H1 (cell line): ENCODE measurements at regions not wholly inside any gene's neighbourhood (a gene's known extent, or its start where the extent isn't known, plus 50 kb on each side); places are given as distances from the start of the nearest gene placed in this dataset.

Experiments
- CTCF ChIA-PET: fragments of 300-600 bp; sonication (Branson Sonifier 250); formaldehyde crosslinking; loops from one replicate; lab custom pipeline; 2021; ENCODE audit not compliant: partially characterized antibody; lab: Charles Lee
- POLR2A ChIA-PET: fragments of 300-600 bp; sonication (Branson Sonifier 250); formaldehyde crosslinking; loops from one replicate; lab custom pipeline; 2021; ENCODE audit warnings: inconsistent platforms; ENCODE audit not compliant: partially characterized antibody; lab: Charles Lee
- DNase-seq, 2 experiments: peaks; one replicate each; pipeline versions ENCODE4 v3.0.0 to v3.0.0-alpha.2; 2010 to 2022; ENCODE audit warnings: low spot score in 2 of 2, low read depth in 1 of 2, mixed read lengths in 1 of 2
- FAIRE-seq: peaks from 2 replicates; lab custom pipeline; 2011; peaks lifted over from hg19 to GRCh38; lab: Jason Lieb, UNC
- H2AFZ ChIP-seq: 2 replicates; pipeline ENCODE4 v1.8.1; 2012; ENCODE audit warnings: low read length, inconsistent platforms
- H2AK5ac ChIP-seq: 2 replicates; pipeline ENCODE4 v1.6.1; 2013; ENCODE audit warnings: low read depth, low read length
- H2BK120ac ChIP-seq: replicated peaks from 2 replicates; pipeline ENCODE3; 2013; ENCODE audit warnings: low read depth, low read length, inconsistent platforms
- H2BK12ac ChIP-seq: 2 replicates; pipeline ENCODE4 v1.6.1; 2013; ENCODE audit warnings: low read depth, low read length
- H2BK15ac ChIP-seq: 2 replicates; pipeline ENCODE4 v1.6.1; 2013; ENCODE audit warnings: low read length
- H2BK20ac ChIP-seq: 2 replicates; pipeline ENCODE4 v1.6.1; 2013; ENCODE audit warnings: low read length
- H2BK5ac ChIP-seq: 2 replicates; pipeline ENCODE4 v1.6.1; 2013; ENCODE audit warnings: low read depth, low read length
- H3K14ac ChIP-seq: 2 replicates; pipeline ENCODE4 v1.6.1; 2013; ENCODE audit warnings: inconsistent platforms; ENCODE audit not compliant: insufficient read length
- H3K18ac ChIP-seq: 2 replicates; pipeline ENCODE4 v1.6.1; 2013; ENCODE audit warnings: low read length; ENCODE audit errors: extremely low read depth
- H3K23ac ChIP-seq: 2 replicates; pipeline ENCODE4 v1.6.1; 2013; ENCODE audit warnings: inconsistent platforms; ENCODE audit not compliant: insufficient read length
- H3K23me2 ChIP-seq: 2 replicates; pipeline ENCODE4 v1.6.1; 2013; ENCODE audit warnings: low read depth, low read length
- H3K27ac ChIP-seq: 2 replicates; pipeline ENCODE4 v1.6.1; 2011; ENCODE audit warnings: low read depth, low read length, inconsistent platforms
- H3K27me3 ChIP-seq, 4 experiments: replicated peaks in 1 of 4; 1 replicate in 1 of 4; 2 replicates in 3 of 4; pipeline versions ENCODE4 v1.6.1 to v1.8.1; 2011 to 2013; ENCODE audit warnings: low read length in 3 of 4, mild to moderate bottlenecking in 3 of 4, inconsistent platforms in 2 of 4, mixed read lengths in 2 of 4, moderate library complexity in 1 of 4; ENCODE audit not compliant: control insufficient read depth in 3 of 4, insufficient read depth in 3 of 4; ENCODE audit errors: extremely low read depth in 1 of 4
- H3K36me3 ChIP-seq, 4 experiments: 2 replicates each; pipeline versions ENCODE4 v1.6.1 to v1.8.1; 2011 to 2013; ENCODE audit warnings: mild to moderate bottlenecking in 4 of 4, low read length in 3 of 4, moderate library complexity in 2 of 4, control low read depth in 1 of 4, inconsistent platforms in 1 of 4; ENCODE audit not compliant: insufficient read depth in 4 of 4, control insufficient read depth in 2 of 4
- H3K4ac ChIP-seq: replicated peaks from 2 replicates; pipeline ENCODE3; 2013; ENCODE audit warnings: low read length, low read depth, mixed read lengths, inconsistent platforms; ENCODE audit not compliant: insufficient read length
- H3K4me1 ChIP-seq, 4 experiments: replicated peaks in 1 of 4; 1 replicate in 1 of 4; 2 replicates in 3 of 4; pipeline versions ENCODE4 v1.6.1 to v1.8.1; 2011 to 2013; ENCODE audit warnings: low read length in 3 of 4, inconsistent platforms in 2 of 4, mixed read lengths in 1 of 4; ENCODE audit not compliant: insufficient read depth in 4 of 4, control insufficient read depth in 3 of 4
- H3K4me2 ChIP-seq, 2 experiments: 2 replicates each; pipeline versions ENCODE4 v1.6.1 to v1.8.1; 2011 to 2013; ENCODE audit warnings: low read depth in 2 of 2, low read length in 2 of 2, control low read depth in 1 of 2, inconsistent platforms in 1 of 2, mild to moderate bottlenecking in 1 of 2; ENCODE audit not compliant: insufficient read depth in 1 of 2
- H3K4me3 ChIP-seq, 4 experiments: fragments of 200-600, 300-600 bp in 1 of 4; sonication (generic), shearing (Covaris generic), sonication (Bioruptor Twin) in 1 of 4; 2 replicates each; pipeline versions ENCODE4 v1.5.1 to v1.8.1; 2011 to 2016; ENCODE audit warnings: low read length in 4 of 4, low read depth in 3 of 4, control low read depth in 2 of 4, inconsistent platforms in 2 of 4, mild to moderate bottlenecking in 2 of 4, mixed read lengths in 1 of 4, moderate library complexity in 1 of 4; ENCODE audit not compliant: insufficient read depth in 2 of 4; ENCODE audit errors: extremely low read depth in 1 of 4
- H3K56ac ChIP-seq: replicated peaks from 2 replicates; pipeline ENCODE3; 2013; ENCODE audit warnings: low read depth, mild to moderate bottlenecking, mixed read lengths, low read length, inconsistent platforms; ENCODE audit not compliant: insufficient read length
- H3K79me1 ChIP-seq: 2 replicates; pipeline ENCODE4 v1.6.1; 2013; ENCODE audit warnings: low read depth, low read length, control low read depth
- H3K79me2 ChIP-seq, 2 experiments: 2 replicates each; pipeline versions ENCODE4 v1.6.1 to v1.8.1; 2012 to 2013; ENCODE audit warnings: low read length in 2 of 2, mild to moderate bottlenecking in 2 of 2, inconsistent platforms in 1 of 2; ENCODE audit not compliant: insufficient read depth in 2 of 2, control insufficient read depth in 1 of 2
- H3K9ac ChIP-seq, 4 experiments: replicated peaks in 1 of 4; 1 replicate in 1 of 4; 2 replicates in 3 of 4; pipeline versions ENCODE4 v1.6.1 to v1.8.1; 2011 to 2013; ENCODE audit warnings: low read depth in 3 of 4, low read length in 3 of 4, control low read depth in 2 of 4, mild to moderate bottlenecking in 2 of 4, moderate library complexity in 2 of 4, inconsistent platforms in 1 of 4; ENCODE audit errors: extremely low read depth in 1 of 4
- H3K9me3 ChIP-seq, 2 experiments: 2 replicates each; pipeline versions ENCODE4 v1.6.1 to v1.8.1; 2012 to 2013; ENCODE audit warnings: mild to moderate bottlenecking in 2 of 2, moderate library complexity in 2 of 2, control low read depth in 1 of 2, inconsistent platforms in 1 of 2, low read depth in 1 of 2, low read length in 1 of 2, mixed read lengths in 1 of 2; ENCODE audit not compliant: insufficient read depth in 2 of 2
- H4K20me1 ChIP-seq, 2 experiments: replicated peaks in 1 of 2; 2 replicates each; pipeline versions ENCODE3 to v1.8.1; 2011 to 2013; ENCODE audit warnings: inconsistent platforms in 2 of 2, low read length in 2 of 2, mild to moderate bottlenecking in 1 of 2; ENCODE audit not compliant: insufficient read depth in 2 of 2, control insufficient read depth in 1 of 2
- H4K5ac ChIP-seq: 2 replicates; pipeline ENCODE4 v1.6.1; 2013; ENCODE audit warnings: low read length, low read depth, mixed read lengths, inconsistent platforms; ENCODE audit not compliant: insufficient read length
- H4K8ac ChIP-seq: 2 replicates; pipeline ENCODE4 v1.8.0; 2013; ENCODE audit warnings: mild to moderate bottlenecking, moderate library complexity, low read length, inconsistent platforms; ENCODE audit not compliant: insufficient read depth; ENCODE audit errors: extremely low read depth
- H4K91ac ChIP-seq: replicated peaks from 2 replicates; pipeline ENCODE3; 2013; ENCODE audit warnings: low read length, mixed read lengths, inconsistent platforms; ENCODE audit not compliant: insufficient read length
- ASH2L ChIP-seq: fragments of 200-600, 300-600 bp; sonication (generic); IDR thresholded peaks from one replicate; pipeline ENCODE4 v1.7.1; 2017; ENCODE audit warnings: low read length
- ATF2 ChIP-seq: IDR thresholded peaks from 2 replicates; pipeline ENCODE4 v1.6.1; 2012; ENCODE audit warnings: low read length, inconsistent platforms
- CBX8 ChIP-seq: fragments of 300-800, 300-1000 bp; sonication (generic); IDR thresholded peaks from 2 replicates; pipeline ENCODE4 v1.7.1; 2016; ENCODE audit warnings: low read depth, low read length, borderline replicate concordance
- CHD1 ChIP-seq: IDR thresholded peaks from 2 replicates; pipeline ENCODE4 v1.6.1; 2012; ENCODE audit warnings: low read depth, low read length, improper control_type of control experiment
- CREB1 ChIP-seq: IDR thresholded peaks from 2 replicates; pipeline ENCODE4 v1.6.1; 2012; ENCODE audit warnings: inconsistent platforms
- E2F6 ChIP-seq: IDR thresholded peaks from 2 replicates; pipeline ENCODE4 v1.6.1; 2012; ENCODE audit warnings: inconsistent platforms
- KDM4A ChIP-seq: IDR thresholded peaks from one replicate; pipeline ENCODE4 v1.7.1; 2012; ENCODE audit warnings: low read depth, mild to moderate bottlenecking, moderate library complexity, low read length, inconsistent platforms; ENCODE audit not compliant: severe bottlenecking
- KDM5A ChIP-seq: fragments of 200-600 bp; IDR thresholded peaks from 2 replicates; pipeline ENCODE4 v1.7.1; 2012; ENCODE audit warnings: mild to moderate bottlenecking, low read length, inconsistent platforms, mixed read lengths
- PHF8 ChIP-seq: fragments of 200-600 bp; sonication (generic); conservative IDR thresholded peaks from 2 replicates; pipeline ENCODE4 v1.7.1; 2012; ENCODE audit warnings: low read depth, mild to moderate bottlenecking, inconsistent platforms, low read length, moderate library complexity
- POLR2A ChIP-seq, 2 experiments: IDR thresholded peaks; 1 replicate in 1 of 2; 2 replicates in 1 of 2; pipeline ENCODE4 v1.6.1; 2011; ENCODE audit warnings: low read depth in 2 of 2, low read length in 2 of 2, mild to moderate bottlenecking in 2 of 2; ENCODE audit errors: control extremely low read depth in 1 of 2
- SIN3A ChIP-seq, 2 experiments: IDR thresholded peaks in 1 of 2; conservative IDR thresholded peaks in 1 of 2; 2 replicates each; pipeline ENCODE4 v1.6.1; 2011 to 2012; ENCODE audit warnings: low read length in 2 of 2, improper control_type of control experiment in 1 of 2, low read depth in 1 of 2, mild to moderate bottlenecking in 1 of 2
- SP2 ChIP-seq: IDR thresholded peaks from 2 replicates; pipeline ENCODE4 v1.6.1; 2012; ENCODE audit warnings: mild to moderate bottlenecking, low read length, inconsistent platforms
- SP4 ChIP-seq: IDR thresholded peaks from 2 replicates; pipeline ENCODE4 v1.6.1; 2012; ENCODE audit warnings: low read length, inconsistent platforms
- TAF1 ChIP-seq: IDR thresholded peaks from 2 replicates; pipeline ENCODE4 v1.6.1; 2011; ENCODE audit warnings: mild to moderate bottlenecking, low read depth, low read length
- WGBS, 2 experiments: shearing (Covaris generic) in 1 of 2; methylation state at CpG; one replicate each; pipeline versions ENCODE4 v1.1.6 to v1.1.7; 2013 to 2015; ENCODE audit warnings: low lambda C conversion rate in 2 of 2, mixed read lengths in 2 of 2, inconsistent platforms in 1 of 2, low coverage in 1 of 2, missing lambda C conversion rate in 1 of 2; ENCODE audit not compliant: insufficient replicate concordance in 2 of 2, insufficient coverage in 1 of 2, insufficient read length in 1 of 2; ENCODE audit errors: extremely low coverage in 1 of 2, missing lambda C conversion rate in 1 of 2; 5-methylcytosine and 5-hydroxymethylcytosine counted together

DNA sequence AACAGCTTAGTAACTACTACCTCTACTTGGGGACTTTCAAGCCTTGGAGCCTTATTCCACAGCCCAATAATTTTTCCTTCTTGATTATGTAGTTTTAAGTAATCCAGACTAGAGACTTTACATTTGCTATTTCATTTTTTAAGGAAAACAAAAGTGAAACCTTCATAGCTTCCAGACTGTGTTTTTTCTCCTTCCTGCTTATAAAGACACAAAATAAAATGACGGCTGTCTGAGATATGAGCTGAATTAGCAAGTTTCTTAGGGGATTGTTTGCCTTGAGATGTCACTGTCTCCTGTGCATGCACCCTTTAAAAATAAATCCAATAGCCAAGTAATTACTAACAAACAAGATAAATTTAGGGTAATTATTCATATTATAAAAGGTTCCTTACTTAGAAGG is 78.8 kb upstream of the PACRGL start:
- Histone ChIP-seq H3K9me3 (no peaks in the 10 kb centered on the region), H3K14ac (no peak overlapping the region), H3K4ac (no peak overlapping the region), H3K79me2 (no peaks in the 10 kb centered on the region), H3K56ac (no peak overlapping the region), H3K27me3 (no peaks in the 10 kb centered on the region; a peak in 1 of 7 replicates), H2BK15ac (no peak overlapping the region), H3K36me3 (no peaks in the 10 kb centered on the region), H4K91ac (no peak overlapping the region), H2BK5ac (no peak overlapping the region), H3K18ac (no peak overlapping the region), H2BK20ac (no peak overlapping the region), H2BK12ac (no peak overlapping the region), H3K23ac (no peak overlapping the region), H2AFZ (no peak overlapping the region), H3K4me3 (no peak overlapping the region), H3K23me2 (no peaks in the 10 kb centered on the region), H3K4me2 (no peak overlapping the region), H4K5ac (no peak overlapping the region), H2BK120ac (no peak overlapping the region), H2AK5ac (no peak overlapping the region), H3K79me1 (no peaks in the 10 kb centered on the region; the same call in 1 of the 2 replicates), H3K27ac (no peak overlapping the region), H3K4me1 (peaks cover 0 to 6% (median 3%) of the 10 kb centered on the region in 4 experiments; a peak in 5 of 7 replicates), H4K8ac (no peak overlapping the region), H4K20me1 (no peaks in the 10 kb centered on the region), H3K9ac (no peak overlapping the region)
- WGBS, 2 experiments = 88% methylated on average over 1 of the region's 1 CpG; no CpG with 5 or more reads in 1 of the 2 experiments
- CTCF ChIA-PET = no interaction called here
- DNase-seq (no peak), FAIRE-seq (no peak)
- POLR2A ChIA-PET = no interaction called here
- TF ChIP-seq PHF8 (no peak), ASH2L (no peak), SIN3A (conservative IDR thresholded peaks at IDR 0.05 in 1 of 2, IDR thresholded peaks at IDR 0.05 in 1 of 2; ENCODE audit: low read depth in 1 of 2, low read length in 2 of 2) (no peak), POLR2A (IDR thresholded peaks at IDR 0.05; ENCODE audit: control extremely low read depth in 1 of 2, low read depth in 2 of 2, low read length in 2 of 2) (no peak), ATF2 (no peak), E2F6 (no peak), TAF1 (no peak), CHD1 (no peak), SP2 (no peak), CBX8 (no peak), KDM4A (no peak), SP4 (no peak), CREB1 (no peak), KDM5A (no peak)
